ENCODE measurements at regions not wholly inside any gene's neighbourhood (a gene's known extent, or its start where the extent isn't known, plus 50 kb on each side); places are given as distances from the start of the nearest gene placed in this dataset.
"Not testable (repeated sequence)": the region's sequence is repeated elsewhere in the genome, so short reads cannot be mapped to it uniquely, and the experiment has no call there.

DNA sequence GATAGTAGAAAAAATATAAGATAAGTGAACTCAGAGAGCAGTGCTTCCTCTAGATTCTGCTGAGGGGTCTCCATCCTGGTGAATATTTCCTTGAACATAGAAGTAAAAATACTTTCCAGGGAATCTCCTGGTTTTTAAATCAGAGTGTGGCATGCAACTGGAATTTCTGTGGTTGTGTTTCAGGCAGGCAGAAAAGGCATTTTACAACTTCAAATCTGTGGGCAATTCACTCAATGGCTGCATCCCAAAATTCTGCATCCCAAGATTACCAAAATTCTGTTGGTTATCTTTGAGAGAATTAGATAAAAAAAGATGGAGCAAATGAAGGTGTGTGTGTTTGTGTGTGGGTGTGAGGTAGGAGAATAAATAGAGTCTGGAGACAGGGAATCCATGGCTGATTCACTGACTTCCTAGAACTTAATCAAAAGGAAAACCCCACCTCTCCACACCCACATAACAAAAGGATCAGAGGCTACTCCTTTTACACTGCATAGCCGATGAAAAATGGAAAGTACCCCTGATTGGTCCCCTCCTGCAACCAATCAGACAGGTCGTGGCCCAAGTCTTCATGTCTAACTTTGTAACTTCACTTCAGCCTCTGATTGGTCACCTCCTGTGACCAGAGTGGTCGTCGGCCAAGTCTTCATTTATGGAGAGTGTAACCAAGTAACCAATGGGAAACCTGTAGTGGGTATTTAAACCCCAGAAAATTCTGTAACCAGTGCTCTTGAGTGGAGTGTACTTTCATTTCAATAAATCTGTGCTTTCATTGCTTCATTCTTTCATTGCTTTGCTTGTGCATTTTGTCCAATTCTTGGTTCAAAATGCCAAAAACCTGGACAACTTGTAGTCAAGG lies 112.8 kb downstream of the DLEU7 start:
- no peak for DNase-seq

DNA sequence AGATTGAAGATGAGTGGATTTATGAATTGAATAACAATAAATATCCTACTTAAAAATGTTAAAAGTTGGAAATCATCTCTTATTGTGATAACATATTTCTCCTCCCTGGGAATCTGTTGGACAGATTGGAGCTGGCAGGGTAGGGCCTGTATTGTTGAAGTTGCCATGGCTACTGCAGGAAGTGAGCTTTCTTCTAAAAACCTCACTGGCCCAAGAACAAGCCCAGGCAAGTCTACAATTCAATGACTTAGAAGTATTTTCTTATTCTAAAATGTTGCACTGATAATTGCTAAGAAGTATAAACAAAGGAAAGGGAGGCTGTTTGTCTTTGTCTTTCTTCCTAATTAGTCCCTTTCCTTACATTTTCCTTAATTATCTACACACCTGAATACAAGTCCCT lies 112.1 kb downstream of the DLEU7 start:
- no peak for DNase-seq

DNA sequence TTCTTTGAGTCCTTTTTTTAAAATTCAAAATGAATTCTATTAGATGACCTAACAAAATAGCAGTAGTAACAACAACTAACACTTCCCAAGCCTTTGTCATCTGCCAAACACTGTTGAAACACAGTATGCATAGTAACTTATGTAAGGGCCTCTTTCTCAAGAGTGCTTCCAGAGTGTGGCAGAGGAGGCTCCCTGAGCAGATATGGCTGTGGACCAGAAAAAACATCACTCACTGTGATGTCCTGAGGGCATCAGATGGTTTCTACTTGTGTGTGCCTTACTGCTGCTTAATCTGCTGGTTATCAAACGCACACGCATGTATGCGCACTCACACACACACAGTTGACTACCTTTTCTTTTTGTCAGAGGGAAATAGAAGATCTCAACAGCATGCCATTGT lies 110.8 kb downstream of the DLEU7 start:
- DNase-seq, result no peak

DNA sequence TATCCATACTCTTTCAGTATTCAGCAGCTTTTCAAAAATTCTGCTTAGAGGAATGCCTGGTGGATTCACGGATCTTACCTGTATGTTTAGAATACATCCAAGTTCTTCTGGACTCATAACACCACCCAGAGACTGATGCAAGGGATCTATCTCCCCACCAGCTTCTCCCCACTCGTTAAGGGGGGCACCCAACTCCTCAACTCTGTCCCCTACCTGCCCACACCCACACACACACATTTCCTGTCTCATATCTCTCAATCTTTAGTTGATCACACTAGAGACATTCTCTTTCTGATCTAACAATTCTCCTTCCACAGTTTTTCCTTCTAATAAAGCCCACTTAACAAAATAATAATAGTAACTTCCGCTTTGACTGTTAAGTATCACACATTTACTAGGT lies 110.1 kb downstream of the DLEU7 start:
- no peak for DNase-seq

DNA sequence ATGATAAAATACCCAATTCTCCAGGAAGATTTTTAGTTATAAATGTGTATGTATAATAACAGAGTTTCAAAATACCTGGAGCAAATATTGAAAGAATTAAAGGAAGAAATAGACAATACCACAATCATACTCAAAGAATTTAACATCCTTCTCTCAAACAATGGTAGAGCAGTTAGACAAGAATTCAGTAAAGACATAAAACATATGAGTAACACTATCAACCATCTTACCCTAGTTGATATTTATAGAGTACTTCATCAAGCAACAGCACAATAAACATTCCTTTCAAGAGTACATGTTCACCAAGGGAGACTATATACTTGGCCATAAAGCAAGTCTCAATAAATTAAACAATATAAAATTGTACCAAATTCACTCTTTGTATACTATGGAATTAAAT lies 108.4 kb downstream of the DLEU7 start:
- no peak for DNase-seq

DNA sequence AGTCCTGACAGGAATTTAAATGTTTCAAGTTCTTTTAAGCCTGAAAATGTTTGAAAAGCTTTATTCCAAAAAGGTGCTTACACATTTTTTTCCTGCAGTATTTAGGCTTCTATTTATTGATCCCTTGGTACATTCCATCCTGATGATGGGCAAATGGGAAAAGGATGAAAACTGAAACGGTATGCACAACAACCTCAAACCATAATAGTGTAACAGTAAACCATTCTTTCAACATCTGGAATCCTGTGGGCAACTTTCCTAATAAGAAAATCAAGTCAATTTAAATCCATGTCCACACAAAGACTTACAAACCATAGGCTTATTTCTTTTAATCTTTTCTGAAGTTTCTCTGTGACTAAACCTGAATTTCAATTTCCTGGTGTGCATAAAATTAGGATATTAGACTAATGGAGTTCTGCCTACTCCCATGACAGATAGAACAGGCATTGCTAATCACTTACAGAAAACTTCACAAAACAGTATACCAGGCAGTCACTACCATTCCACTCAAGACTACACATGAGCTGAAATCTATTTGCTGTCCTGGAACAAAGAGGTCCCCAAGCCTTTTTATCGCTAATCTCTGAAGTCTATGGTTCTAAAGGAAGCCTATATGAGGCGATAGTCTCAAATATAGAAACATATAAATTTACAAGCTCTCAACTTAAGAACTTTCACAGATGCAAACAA lies 103.3 kb downstream of the DLEU7 start:
- DNase-seq, result no peak

DNA sequence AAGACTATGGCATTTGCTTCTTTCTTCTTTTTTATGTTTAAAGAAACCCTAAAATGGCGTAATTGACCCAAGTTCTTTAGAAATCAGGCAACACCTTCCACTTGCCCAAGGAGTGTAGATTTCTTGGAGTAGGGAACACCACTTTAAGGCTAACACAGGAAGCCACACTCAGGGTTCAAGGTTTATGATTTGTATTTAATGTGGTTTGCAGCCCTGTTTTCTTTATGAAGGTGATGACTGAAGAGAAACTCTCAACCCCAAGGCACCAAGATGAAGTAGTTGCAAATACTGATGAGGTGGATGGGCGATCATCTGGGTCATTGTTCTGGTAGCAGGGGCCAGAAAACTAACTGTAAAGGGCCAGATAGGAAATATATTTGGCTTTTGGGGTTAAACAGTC lies 101.1 kb downstream of the DLEU7 start:
- no peak for DNase-seq

DNA sequence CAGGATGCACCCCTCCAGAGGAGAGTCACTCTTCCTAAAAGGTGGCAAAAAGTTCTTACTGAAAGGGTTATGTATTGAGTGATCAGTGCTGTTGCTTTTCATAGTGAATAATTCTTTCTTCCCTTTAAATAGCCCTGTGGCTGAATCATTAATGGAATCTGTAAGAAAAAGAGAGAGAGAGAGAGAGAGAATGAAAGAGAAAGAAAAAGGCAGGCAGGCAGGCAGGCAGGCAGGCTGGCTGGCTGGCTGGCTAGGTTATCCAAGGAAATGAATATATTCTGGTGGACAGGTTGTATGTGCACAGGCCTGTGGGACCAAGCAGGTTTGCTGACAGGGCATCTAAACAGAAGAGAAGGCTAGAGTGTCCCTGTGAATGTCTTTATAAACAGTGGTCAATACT lies 100.5 kb downstream of the DLEU7 start:
- no peak for DNase-seq

DNA sequence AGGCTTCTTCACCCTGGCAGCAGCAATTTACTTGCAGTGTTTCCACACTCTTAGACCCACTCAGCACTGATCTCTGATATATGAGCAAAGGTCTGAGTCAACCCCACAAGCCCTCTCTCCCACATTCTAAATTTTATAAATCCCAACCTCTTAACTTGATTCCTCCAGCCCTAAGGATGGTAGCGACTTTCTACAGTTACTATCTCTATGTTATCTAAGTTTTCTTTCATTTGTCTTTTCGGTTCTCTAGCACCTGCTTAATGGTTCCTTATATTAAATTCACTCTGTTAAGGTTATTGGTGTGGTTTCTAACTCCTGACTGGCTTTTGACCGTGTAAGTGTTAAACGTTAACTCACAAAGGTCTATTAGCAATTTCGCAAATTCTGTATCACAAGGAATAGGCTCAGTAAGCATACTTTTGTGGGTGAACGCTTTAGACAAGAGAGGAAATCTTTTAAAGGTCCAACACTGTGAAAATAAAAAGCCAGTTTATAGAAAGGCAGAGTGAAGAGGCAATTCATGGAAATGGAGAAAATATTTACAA lies 99.3 kb downstream of the DLEU7 start:
- no peak for DNase-seq

DNA sequence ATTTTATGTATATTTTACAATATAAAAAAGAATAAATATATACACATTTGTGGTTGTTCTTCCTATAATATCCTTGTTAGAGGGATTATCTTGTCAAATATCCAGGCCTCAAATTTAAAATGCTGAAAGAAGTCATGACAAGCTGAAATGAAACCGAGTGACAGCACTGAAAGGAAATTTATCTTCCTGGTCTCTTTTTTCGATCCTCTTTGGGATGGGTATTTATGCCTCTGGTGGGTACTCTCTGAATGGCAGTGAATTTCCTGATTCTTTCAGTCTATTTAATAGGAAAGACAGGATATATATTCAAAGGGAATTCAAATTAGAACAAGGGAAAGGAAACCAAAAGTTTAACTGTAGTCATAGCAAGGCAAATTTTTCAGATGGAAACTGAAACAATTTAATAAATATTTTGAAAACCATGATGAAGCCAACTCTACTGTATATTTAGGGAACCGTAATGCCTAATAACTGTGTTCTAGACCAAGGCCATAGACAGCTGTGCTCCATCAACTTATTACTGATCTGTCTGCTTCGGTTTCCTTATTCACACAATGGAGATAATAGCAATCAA lies 97.9 kb downstream of the DLEU7 start:
- no peak for DNase-seq

DNA sequence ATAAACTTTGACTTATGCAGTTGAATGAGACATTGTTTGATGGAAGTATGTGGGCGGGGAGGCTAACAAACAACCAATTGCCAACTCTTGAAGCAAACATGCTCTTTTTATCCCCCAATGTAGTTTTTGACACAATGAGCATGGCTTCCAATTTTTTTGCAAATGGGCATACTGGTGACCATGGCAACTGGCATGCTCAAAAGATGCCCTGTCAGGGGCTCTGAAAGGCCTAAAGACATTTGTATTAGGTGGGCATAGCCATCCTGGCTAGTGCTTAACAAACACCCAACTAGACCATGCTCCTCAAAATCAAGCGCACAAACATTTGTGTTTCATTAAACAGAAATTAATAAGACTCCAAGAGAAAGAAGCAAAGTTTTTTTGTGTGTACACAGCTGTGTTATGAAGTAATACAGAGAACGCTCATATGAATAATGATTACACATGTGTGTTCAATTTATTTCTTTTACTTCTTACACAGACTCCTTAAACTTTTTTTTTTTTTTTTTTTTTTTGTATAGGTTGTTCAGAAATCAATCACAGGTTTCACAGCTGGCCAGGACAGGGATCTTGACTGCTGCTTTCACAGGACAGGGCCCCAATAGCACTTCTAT lies 95.6 kb downstream of the DLEU7 start:
- DNase-seq, result no peak

DNA sequence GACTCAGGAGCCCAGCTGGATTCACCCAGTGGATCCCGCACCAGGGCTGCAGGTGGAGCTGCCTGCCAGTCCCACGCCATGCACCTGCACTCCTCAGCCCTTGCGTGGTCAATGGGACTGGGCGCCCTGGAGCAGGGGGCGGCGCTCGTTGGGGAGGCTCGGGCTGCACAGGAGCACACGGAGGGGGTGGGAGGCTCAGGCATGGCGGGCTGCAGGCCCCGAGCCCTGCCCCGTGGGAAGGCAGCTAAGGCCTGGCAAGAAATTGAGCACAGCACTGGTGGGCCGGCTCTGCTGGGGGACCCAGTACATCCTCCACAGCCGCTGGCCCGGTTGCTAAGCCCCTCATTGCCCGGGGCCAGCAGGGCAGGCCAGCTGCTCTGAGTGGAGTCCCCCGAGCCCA lies 90.3 kb downstream of the DLEU7 start:
- DNase-seq, result not testable (repeated sequence)

DNA sequence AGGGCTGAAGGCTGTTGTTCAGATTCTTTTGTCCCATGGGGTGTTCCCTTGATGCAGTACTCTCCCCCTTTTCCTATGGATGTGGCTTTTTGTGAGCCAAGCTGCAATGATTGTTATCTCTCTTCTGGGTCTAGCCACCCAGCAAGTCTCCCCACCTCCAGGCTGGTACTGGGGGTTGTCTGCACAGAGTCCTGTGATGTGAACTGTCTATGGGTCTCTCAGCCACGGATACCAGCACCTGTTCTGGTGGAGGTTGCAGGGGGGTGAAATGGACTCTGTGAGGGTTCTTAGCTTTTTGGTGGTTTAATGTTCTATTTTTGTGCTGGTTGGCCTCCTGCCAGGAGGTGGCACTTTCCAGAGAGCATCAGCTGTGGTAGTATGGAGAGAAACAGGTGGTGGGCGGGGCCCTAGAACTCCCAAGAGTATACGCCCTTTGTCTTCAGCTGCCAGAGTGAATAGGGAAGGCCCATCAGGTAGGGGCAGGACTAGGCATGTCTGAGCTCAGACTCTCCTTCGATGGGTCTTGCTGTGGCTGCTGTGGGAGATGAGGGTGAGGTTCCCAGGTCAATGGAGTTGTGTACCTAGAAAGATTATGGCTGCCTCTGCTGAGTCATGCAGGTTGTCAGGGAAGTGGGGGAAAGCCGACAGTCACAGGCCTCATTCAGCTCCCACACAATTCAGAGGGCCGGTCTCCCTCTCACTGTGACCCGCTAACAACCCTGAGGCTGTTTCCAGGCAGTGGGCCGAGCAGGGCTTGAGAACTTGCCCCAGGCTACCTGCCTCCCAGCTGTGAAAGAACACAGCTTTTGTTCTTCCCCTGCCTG lies 87.4 kb downstream of the DLEU7 start:
- DNase-seq, result peak; percentile 39

DNA sequence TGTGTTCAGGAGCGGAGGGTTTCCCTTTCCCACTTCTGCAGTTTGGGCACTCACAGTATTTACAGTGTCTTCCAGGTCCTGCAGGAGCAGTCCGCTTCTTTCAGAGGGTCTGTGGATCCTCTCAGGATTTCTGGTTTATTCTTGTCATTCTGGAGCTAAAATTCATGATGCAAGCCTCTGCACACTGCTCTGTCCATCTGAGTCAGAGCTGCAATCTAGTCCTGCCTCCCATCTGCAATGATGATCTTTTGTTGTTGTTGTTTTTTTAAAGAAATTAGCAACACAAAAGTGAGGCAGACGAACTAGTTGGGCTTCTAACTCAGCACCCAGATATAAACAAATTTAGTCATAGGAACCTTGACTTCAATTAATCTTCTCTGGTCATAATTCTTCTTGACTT lies 86.5 kb downstream of the DLEU7 start:
- no peak for DNase-seq

DNA sequence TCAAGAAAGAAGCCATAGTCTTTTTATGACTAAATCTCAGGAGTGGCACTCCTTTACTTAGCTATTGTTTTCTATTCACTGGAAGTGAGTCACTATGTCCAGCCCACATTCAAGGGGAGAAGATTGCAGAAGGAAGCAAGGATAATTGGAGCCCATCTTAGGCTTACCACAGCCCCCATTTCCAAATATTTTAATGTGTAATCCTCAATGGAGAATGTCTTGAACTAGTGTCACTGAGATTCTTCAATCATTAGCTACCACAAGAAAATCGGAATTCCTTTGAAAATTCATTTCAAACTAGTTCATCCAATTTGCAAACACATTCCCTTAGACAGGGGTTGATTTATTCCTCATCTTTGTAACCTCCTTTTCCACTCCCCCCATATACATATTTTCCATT lies 84.7 kb downstream of the DLEU7 start:
- DNase-seq, result no peak

DNA sequence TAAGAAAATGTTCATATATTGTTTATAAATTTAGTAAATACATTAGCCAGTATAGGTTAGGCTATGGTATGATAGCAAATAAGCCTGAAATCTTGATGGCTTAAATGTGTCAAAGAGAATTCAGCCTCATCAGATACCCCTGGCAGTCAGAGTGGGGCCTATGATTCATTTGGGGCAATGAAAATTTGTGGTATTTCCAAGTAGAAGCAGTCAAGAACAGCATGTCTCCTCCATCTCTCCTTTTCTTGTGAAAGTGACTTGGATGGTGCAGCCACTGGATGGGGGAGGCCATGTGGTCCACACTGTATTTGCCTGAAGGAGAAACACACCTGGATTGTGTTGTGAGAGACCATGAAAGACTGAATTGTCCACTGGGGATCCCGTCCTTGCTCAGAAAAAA lies 82.7 kb downstream of the DLEU7 start:
- no peak for DNase-seq

DNA sequence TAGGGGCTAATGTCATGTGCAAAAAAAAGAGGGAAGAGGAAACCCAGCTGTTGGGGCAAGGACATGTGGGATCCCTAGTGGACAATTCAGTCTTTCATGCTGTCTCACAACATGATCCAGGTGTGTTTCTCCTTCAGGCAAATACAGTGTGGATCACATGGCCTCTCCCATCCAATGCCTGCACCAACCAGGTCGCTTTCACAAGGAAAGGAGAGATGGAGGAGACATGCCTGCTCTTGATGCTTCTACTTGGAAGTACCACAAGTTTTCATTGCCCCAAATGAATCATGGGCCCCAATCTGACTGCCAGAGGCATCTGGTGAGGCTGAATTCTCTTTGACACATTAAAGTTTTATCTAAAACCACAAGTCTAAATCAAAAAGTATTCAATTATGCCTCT lies 82.1 kb downstream of the DLEU7 start:
- DNase-seq, result no peak

DNA sequence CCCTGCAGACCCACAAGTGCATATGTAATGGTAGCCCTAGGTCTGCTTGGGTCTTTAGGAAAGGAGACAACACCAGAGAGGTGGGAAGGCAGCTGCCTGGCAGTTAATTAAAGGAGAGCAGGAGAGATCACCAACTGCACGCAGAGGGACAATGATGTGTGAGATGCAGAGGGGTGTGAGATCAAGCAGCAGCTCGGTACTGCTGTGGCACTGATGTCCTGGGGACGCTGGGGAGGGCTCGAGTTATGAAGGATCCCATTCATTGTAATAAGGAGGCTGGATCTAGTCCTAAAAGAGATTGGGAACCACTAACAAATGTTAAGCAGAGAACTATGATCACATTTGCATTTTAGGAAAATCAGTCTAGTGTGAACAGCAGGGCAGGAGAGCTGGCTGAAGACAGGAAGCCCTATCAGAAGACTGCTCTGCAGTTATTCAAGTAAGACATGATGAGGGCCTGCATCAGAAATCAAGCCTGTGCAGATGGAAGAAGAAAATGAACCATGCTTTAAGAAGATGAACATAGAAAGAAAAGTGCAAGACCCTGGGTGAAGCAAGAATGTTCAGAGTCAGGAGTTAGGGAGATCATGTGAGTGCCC lies 80.4 kb downstream of the DLEU7 start:
- no peak for DNase-seq

DNA sequence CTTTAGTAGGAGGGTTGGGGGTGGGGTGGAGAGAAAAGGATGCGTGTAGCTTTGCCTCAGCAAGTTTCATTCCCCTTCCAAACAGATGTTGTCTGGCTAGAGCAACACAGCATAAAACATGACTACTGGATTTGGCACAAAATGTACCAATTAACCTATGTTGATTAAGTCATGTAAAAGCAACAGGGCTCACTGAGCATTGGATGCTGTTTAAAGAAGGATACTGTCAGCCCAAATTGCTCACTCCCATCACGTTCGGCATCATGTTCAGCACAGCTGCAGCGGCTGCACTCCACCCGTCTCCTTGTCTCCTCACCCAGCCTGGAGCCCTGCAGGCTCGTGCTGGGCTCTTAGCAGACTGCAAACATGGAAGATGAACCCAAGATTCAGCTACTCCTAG lies 77.5 kb downstream of the DLEU7 start:
- peak; percentile 64 for DNase-seq

DNA sequence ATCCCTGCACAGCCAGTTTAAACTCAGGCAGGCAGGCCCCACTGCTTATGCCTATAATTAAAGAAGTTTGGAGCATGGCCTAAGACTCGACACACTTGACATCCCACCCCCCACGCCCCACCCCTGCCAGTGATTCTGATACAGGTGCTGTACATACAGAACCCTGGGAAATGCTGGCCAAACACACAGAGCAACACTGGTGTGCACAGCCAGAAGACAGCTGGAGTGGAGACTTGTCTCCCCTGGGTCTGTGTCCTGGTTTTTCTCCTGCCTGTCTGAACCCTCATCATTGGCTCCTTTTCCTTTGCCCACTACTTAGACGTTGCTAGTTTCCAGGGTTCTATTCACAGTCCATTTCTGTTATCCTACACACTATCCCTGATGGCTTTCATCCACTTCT lies 76.8 kb downstream of the DLEU7 start:
- DNase-seq, result no peak

DNA sequence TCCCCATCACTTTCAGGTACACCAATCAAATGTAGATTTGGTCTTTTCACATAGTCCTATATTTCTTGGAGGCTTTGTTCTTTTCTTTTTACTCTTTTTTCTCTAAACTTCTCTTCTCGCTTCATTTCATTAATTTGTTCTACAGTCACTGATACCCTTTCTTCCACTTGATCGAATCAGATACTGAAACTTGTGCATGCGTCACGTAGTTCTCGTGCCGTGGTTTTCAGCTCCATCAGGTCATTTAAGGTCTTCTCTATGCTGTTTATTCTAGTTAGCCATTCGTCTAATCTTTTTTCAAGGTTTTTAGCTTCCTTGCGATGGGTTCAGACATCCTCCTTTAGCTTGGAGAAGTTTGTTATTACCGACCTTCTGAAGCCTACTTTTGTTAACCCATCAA lies 70.6 kb downstream of the DLEU7 start:
- DNase-seq, result not testable (repeated sequence)
